HuH-7 (cell line): ENCODE measurements at regions not wholly inside any gene's neighbourhood (a gene's known extent, or its start where the extent isn't known, plus 50 kb on each side); places are given as distances from the start of the nearest gene placed in this dataset.
"Not testable (repeated sequence)": the region's sequence is repeated elsewhere in the genome, so short reads cannot be mapped to it uniquely, and the experiment has no call there.

Experiments
- DNase-seq: peaks from one replicate; pipeline ENCODE4 v3.0.0; 2011; ENCODE audit warnings: low spot score

- DNase-seq = no peak
Observed at GRCh38 chr7:65800890-65801341, 72.0 kb upstream of the VKORC1L1 start.

DNA sequence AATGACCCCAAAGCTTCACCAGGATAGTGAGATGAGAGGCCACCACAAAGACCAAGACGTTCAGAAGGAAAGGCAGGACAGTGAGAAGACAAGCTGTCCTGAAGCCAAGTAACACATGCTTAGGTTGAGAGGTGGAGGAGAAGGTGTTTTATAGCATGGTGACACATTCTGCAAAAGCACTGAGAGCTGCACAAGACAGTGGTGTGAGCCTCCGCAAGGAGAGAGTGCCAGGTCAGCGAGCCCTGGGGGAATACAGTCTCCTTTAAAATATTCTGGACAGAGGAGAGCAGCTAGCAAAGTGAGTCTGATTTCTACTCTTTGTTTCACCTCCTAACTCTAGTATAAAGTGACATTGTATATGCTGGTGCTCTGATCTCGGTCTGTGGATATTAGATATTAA, 68.0 kb upstream of the VKORC1L1 start:
- DNase-seq = no peak

DNA sequence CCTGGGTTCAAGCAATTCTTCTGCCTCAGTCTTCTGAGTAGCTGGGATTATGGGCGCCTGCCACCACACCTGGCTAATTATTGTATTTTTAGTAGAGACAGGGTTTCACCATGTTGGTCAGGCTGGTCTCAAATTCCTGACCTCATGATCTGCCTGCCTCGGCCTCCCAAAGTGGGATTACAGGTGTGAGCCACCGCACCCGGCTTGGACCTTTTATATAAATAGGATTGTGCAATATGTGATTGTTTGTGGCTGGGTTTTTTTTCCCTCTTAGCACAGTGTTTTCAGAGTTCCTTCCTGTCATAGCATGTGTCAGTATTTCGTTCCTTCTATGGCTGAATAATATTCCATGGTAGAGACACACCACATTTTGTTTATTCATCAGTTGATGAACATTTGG, 65.8 kb upstream of the VKORC1L1 start:
- not testable (repeated sequence) for DNase-seq

DNA sequence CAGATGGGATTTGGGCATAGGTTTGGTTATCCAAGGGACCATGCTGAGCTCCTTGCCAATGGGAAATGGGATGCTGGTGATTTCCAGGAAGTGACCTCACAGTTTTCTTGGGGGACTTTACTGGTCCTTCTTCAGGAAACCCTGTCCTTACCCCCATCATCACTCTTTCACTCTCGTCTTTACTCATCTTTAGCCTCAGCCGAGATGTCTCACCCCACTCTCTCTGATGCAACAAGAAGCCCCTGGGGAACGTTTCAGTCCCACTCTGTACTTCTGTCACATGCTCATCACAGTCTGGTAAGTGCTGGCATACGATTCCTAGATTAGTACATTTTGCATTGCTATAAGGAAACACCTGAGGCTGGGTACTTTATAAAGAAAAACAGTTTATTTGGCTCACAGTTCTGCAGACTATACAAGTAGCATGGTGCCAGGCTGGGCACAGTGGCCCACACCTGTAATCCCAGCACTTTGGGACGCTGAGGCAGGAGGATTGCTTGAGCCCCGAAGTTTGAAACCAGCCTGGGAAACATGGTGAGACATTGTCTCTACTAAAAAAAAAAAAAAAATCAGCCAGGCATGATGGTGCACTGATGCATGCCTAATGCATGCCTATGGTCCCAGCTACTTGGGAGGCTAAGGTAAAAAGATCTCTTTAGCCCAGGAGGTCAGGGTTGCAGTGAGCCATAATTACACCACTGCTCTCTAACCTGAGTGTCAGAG, 63.5 kb upstream of the VKORC1L1 start:
- DNase-seq = no peak

GRCh38 chr7:65809982-65810288, 62.9 kb upstream of the VKORC1L1 start:
- no peak for DNase-seq

DNA sequence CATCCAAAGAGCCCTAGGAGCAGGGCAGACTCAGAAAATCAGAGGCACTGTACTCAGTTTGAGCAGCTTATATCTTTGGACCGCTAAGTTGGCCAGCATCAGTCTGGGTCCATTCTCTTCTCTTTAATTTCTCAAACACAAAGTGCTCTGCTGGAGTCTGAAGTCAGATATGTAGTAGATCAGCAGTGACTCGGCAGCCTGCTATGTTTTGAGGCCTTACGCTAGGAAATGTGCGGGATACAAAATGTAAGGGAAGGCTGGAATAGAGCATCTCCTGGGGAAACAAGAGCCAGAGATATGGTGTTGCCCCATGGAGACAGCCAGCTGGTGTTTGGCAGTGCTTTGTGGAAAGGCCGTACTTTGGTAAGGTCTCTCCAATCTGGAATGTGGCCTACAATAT, 60.6 kb upstream of the VKORC1L1 start:
- no peak for DNase-seq

DNA sequence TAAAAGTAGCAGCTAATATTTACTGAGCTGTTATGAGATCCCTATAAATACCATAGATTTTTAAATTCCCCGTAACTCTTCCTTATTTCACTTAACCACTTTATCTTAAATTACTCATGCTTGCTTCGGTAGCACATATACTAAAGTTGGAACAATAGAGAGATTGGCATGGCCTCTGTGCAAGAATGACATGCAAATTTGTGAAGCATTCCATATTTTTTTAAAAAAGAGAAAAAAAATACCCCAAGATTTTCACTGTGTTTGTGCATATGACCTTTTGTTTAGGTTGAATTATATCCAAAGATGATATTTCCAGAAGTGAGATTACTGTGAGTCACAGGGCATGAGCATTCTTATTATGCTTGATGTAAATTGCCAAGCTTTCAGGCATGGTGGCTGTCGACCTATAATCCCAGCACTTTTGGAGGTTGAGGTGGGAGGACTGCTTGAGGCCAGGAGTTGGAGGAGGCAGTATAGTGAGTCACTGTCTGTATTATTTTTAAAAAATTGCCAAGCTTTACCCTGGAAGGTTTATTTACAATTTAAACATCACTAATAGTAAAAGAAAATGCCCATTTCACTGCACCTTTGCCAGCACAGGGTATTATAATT, 58.2 kb upstream of the VKORC1L1 start:
- DNase-seq = not testable (repeated sequence)

- no peak for DNase-seq
Observed at GRCh38 chr7:65820287-65820950, 52.5 kb upstream of the VKORC1L1 start.
